Sigmoid colon (tissue), 6 donors: ENCODE measurements at regions not wholly inside any gene's neighbourhood (a gene's known extent, or its start where the extent isn't known, plus 50 kb on each side); places are given as distances from the start of the nearest gene placed in this dataset.
"Not testable (repeated sequence)": the region's sequence is repeated elsewhere in the genome, so short reads cannot be mapped to it uniquely, and the experiment has no call there.

Experiments
- DNase-seq: peaks from one replicate; pipeline ENCODE4 v3.0.0-alpha.2; 2019
- H3K27ac ChIP-seq, 4 donors: fragments of 200-600 bp; sonication (generic); one replicate each; pipeline ENCODE4 v1.5.1; 2016 to 2019; ENCODE audit warnings: mild to moderate bottlenecking in 1 of 4
- H3K27me3 ChIP-seq, 3 donors: fragments of 200-600 bp; sonication (generic); one replicate each; pipeline ENCODE4 v1.5.1; 2019; ENCODE audit warnings: mild to moderate bottlenecking in 1 of 3
- H3K36me3 ChIP-seq, 4 donors: fragments of 200-600 bp; sonication (generic); one replicate each; pipeline ENCODE4 v1.5.1; 2016 to 2019
- H3K4me1 ChIP-seq, 4 donors: fragments of 200-600 bp; sonication (generic); one replicate each; pipeline ENCODE4 v1.5.1; 2017 to 2019
- H3K4me3 ChIP-seq, 4 donors: fragments of 200-600 bp; sonication (generic); one replicate each; pipeline ENCODE4 v1.5.1; 2017 to 2019; ENCODE audit warnings: mild to moderate bottlenecking in 2 of 4, moderate library complexity in 1 of 4
- H3K9me3 ChIP-seq, 4 donors: fragments of 200-600 bp in 3 of 4; sonication (generic) in 3 of 4; one replicate each; pipeline versions ENCODE4 v1.5.1 to v1.6.1; 2013 to 2019
- EP300 ChIP-seq, 4 donors: sonication (generic); formaldehyde crosslinking; IDR thresholded peaks; one replicate each; pipeline ENCODE4 v1.6.1; 2017; ENCODE audit warnings: antibody characterized with exemption in 4 of 4
- POLR2A ChIP-seq, 2 donors: fragments of 450-650 bp; IDR thresholded peaks; one replicate each; pipeline ENCODE4 v1.6.1; 2016; ENCODE audit warnings: antibody characterized with exemption in 2 of 2, mild to moderate bottlenecking in 2 of 2, moderate library complexity in 2 of 2
- POLR2AphosphoS5 ChIP-seq, 4 donors: sonication (generic); formaldehyde crosslinking; IDR thresholded peaks; one replicate each; pipeline ENCODE4 v1.6.1; 2017; ENCODE audit warnings: antibody characterized with exemption in 4 of 4
- WGBS, 2 donors: extraction: QIAGEN DNeasy Blood & Tissue Kit; methylation state at CpG; one replicate each; pipeline ENCODE4 v1.1.7; 2013; 5-methylcytosine and 5-hydroxymethylcytosine counted together
- intact Hi-C: fragments of 100-400 bp; cut with DNase I; formaldehyde crosslinking; loops from one replicate; pipeline ENCODE4 v1.15.1; 2023
- TF ChIP-seq, protein P1 (sequence below), 4 experiments: fragments of 450-650 bp in 3 of 4; fragments of 200-600 bp in 1 of 4; IDR thresholded peaks; one replicate each; pipeline ENCODE4 v1.5.1; 2016 to 2019; ENCODE audit warnings: antibody characterized with exemption in 4 of 4, mild to moderate bottlenecking in 3 of 4, moderate library complexity in 2 of 4
- donor health status: healthy with polysubstance abuse.
- donor health status: healthy.

- no peaks in the 10 kb centered on the region for H3K27me3 ChIP-seq
- TF ChIP-seq POLR2AphosphoS5 (IDR thresholded peaks at IDR 0.05) (no peak), EP300 (IDR thresholded peaks at IDR 0.05) (no peak)
- TF ChIP-seq, protein P1, sequence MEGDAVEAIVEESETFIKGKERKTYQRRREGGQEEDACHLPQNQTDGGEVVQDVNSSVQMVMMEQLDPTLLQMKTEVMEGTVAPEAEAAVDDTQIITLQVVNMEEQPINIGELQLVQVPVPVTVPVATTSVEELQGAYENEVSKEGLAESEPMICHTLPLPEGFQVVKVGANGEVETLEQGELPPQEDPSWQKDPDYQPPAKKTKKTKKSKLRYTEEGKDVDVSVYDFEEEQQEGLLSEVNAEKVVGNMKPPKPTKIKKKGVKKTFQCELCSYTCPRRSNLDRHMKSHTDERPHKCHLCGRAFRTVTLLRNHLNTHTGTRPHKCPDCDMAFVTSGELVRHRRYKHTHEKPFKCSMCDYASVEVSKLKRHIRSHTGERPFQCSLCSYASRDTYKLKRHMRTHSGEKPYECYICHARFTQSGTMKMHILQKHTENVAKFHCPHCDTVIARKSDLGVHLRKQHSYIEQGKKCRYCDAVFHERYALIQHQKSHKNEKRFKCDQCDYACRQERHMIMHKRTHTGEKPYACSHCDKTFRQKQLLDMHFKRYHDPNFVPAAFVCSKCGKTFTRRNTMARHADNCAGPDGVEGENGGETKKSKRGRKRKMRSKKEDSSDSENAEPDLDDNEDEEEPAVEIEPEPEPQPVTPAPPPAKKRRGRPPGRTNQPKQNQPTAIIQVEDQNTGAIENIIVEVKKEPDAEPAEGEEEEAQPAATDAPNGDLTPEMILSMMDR (IDR thresholded peaks at IDR 0.05), result peak in 2 of 4 experiments; percentile 17 to 27
- H3K4me1 ChIP-seq, result no peaks in the 10 kb centered on the region
- no peak for DNase-seq
- no peak overlapping the region for H3K27ac ChIP-seq
- 35 to 65% methylated on average over 8 to 9 of the region's 10 CpGs for WGBS, 2 donors
- H3K9me3 ChIP-seq, result no peaks in the 10 kb centered on the region
- peak overlapping the region in 1 of 4 donors; percentile 15 for H3K4me3 ChIP-seq
- no peaks in the 10 kb centered on the region for H3K36me3 ChIP-seq
- intact Hi-C loops, result no loop called here
These were observed 586.3 kb downstream of the HTR1B start for GRCh38 chr6:76876922-76877553.

- DNase-seq, H3K9me3 ChIP-seq, H3K36me3 ChIP-seq, H3K4me3 ChIP-seq, H3K4me1 ChIP-seq, intact Hi-C loops, H3K27ac ChIP-seq, H3K27me3 ChIP-seq: not testable (repeated sequence)
- WGBS, 2 donors, result 29 to 65% methylated on average over 12 to 13 of the region's 18 CpGs
These were observed 586.9 kb downstream of the HTR1B start for GRCh38 chr6:76876430-76876829.

DNA sequence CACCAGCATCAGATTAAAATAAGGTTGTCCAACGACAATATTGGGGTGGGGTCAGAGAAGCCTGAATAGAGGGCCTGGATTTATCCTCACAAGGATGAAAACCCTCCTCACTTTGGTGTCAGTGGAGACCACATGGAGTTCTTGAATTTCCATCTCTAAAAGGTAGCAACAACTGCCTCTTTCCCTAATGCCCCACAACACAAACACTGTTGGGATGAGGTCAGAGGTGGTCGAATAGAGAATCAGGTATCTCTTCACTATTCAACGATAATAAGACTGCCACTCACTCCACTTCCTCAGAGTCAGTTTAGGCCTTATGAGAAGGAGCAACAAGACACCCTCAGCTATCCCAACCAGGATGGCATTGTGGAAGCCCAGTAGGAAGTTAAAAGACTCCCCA, 596.1 kb downstream of the HTR1B start:
- Histone ChIP-seq H3K4me3 (no peak overlapping the region), H3K27ac (no peak overlapping the region), H3K9me3 (no peaks in the 10 kb centered on the region), H3K36me3 (no peaks in the 10 kb centered on the region), H3K4me1 (no peaks in the 10 kb centered on the region), H3K27me3 (no peaks in the 10 kb centered on the region)
- TF ChIP-seq EP300 (IDR thresholded peaks at IDR 0.05) (no peak), POLR2AphosphoS5 (IDR thresholded peaks at IDR 0.05) (no peak), POLR2A (IDR thresholded peaks at IDR 0.05) (no peak)
- TF ChIP-seq, protein P1 (IDR thresholded peaks at IDR 0.05), result no peak
- no peak for DNase-seq
- 61 to 85% methylated on average over 3 of the region's 3 CpGs for WGBS, 2 donors
- intact Hi-C loops, result no loop called here

- 78 to 86% methylated on average over 5 of the region's 5 CpGs for WGBS, 2 donors
- no peak for DNase-seq
- Histone ChIP-seq H3K36me3 (no peaks in the 10 kb centered on the region), H3K27ac (no peak overlapping the region), H3K9me3 (no peaks in the 10 kb centered on the region), H3K4me3 (no peak overlapping the region), H3K4me1 (no peaks in the 10 kb centered on the region), H3K27me3 (no peaks in the 10 kb centered on the region)
- intact Hi-C loops, result no loop called here
- no peak for TF ChIP-seq EP300 (IDR thresholded peaks at IDR 0.05)
- no peak for TF ChIP-seq POLR2A (IDR thresholded peaks at IDR 0.05)
- TF ChIP-seq POLR2AphosphoS5 (IDR thresholded peaks at IDR 0.05), result no peak
- TF ChIP-seq, protein P1 (IDR thresholded peaks at IDR 0.05), result no peak
These were observed 597.0 kb downstream of the HTR1B start for GRCh38 chr6:76866091-76866915.

- intact Hi-C loops, result no loop called here
- Histone ChIP-seq H3K4me1 (no peaks in the 10 kb centered on the region), H3K9me3 (no peaks in the 10 kb centered on the region), H3K36me3 (no peaks in the 10 kb centered on the region), H3K27ac (no peak overlapping the region), H3K27me3 (no peaks in the 10 kb centered on the region), H3K4me3 (no peak overlapping the region)
- WGBS, 2 donors, result 0 to 43% methylated on average over 1 of the region's 1 CpG
- no peak for TF ChIP-seq EP300 (IDR thresholded peaks at IDR 0.05)
- TF ChIP-seq POLR2A (IDR thresholded peaks at IDR 0.05), result no peak
- TF ChIP-seq POLR2AphosphoS5 (IDR thresholded peaks at IDR 0.05), result no peak
- TF ChIP-seq, protein P1 (IDR thresholded peaks at IDR 0.05), result no peak
- no peak for DNase-seq
These were observed 600.4 kb downstream of the HTR1B start for GRCh38 chr6:76862936-76863335.
